OCI-LY1 (cell line): ENCODE measurements at regions not wholly inside any gene's neighbourhood (a gene's known extent, or its start where the extent isn't known, plus 50 kb on each side); places are given as distances from the start of the nearest gene placed in this dataset.

Source experiments
- H2AFZ ChIP-seq: fragments of 200-600 bp; sonication (generic), shearing (Covaris generic); 2 replicates; pipeline ENCODE4 v1.6.0; 2014; ENCODE audit warnings: antibody characterized with exemption, mild to moderate bottlenecking, low read length
- H3F3A ChIP-seq: fragments of 200-600 bp; sonication (generic), shearing (Covaris generic); 2 replicates; pipeline ENCODE4 v1.6.0; 2014; ENCODE audit warnings: mild to moderate bottlenecking, antibody characterized with exemption, low read length, moderate library complexity; ENCODE audit not compliant: insufficient read depth
- H3K27ac ChIP-seq: fragments of 200-600 bp; sonication (generic); 2 replicates; pipeline ENCODE4 v1.5.1; 2014; ENCODE audit warnings: low read length, mixed run types, mild to moderate bottlenecking, low read depth; ENCODE audit not compliant: poor library complexity, severe bottlenecking
- H3K27me3 ChIP-seq: fragments of 200-600 bp; sonication (generic); 2 replicates; pipeline ENCODE4 v1.6.0; 2014; ENCODE audit warnings: antibody characterized with exemption, mild to moderate bottlenecking, low read length, moderate library complexity; ENCODE audit not compliant: insufficient read depth
- H3K36me3 ChIP-seq: fragments of 200-600 bp; sonication (generic); 2 replicates; pipeline ENCODE4 v1.6.1; 2014; ENCODE audit warnings: mild to moderate bottlenecking, antibody characterized with exemption, low read length, moderate library complexity, mixed read lengths; ENCODE audit not compliant: insufficient read depth
- H3K4me1 ChIP-seq: fragments of 200-600 bp; sonication (generic); 2 replicates; pipeline ENCODE4 v1.5.1; 2014; ENCODE audit warnings: mild to moderate bottlenecking, low read length, moderate library complexity; ENCODE audit not compliant: insufficient read depth, severe bottlenecking
- H3K4me2 ChIP-seq: fragments of 200-600 bp; sonication (generic), shearing (Covaris generic); 2 replicates; pipeline ENCODE4 v1.6.1; 2014; ENCODE audit warnings: low read length
- H3K4me3 ChIP-seq: fragments of 200-600 bp; sonication (generic); 2 replicates; pipeline ENCODE4 v1.5.1; 2014; ENCODE audit warnings: low read length, low read depth, mild to moderate bottlenecking, mixed read lengths; ENCODE audit not compliant: poor library complexity, severe bottlenecking
- H3K79me2 ChIP-seq: fragments of 200-600 bp; shearing (Covaris generic); 2 replicates; pipeline ENCODE4 v1.6.1; 2016; ENCODE audit warnings: mixed run types, low read length, mixed read lengths; ENCODE audit not compliant: insufficient read depth
- H3K9ac ChIP-seq: fragments of 200-600 bp; sonication (generic), shearing (Covaris generic); 2 replicates; pipeline ENCODE4 v1.6.1; 2014; ENCODE audit warnings: mild to moderate bottlenecking, low read length, mixed read lengths
- H3K9me2 ChIP-seq: fragments of 200-600 bp; sonication (generic), shearing (Covaris generic); 2 replicates; pipeline ENCODE4 v1.6.1; 2014; ENCODE audit warnings: low read depth, mild to moderate bottlenecking, low read length, mixed read lengths
- H3K9me3 ChIP-seq: fragments of 200-600 bp; shearing (Covaris generic); 2 replicates; pipeline ENCODE4 v1.6.1; 2014; ENCODE audit warnings: low read length, mixed read lengths
- H4K20me1 ChIP-seq: fragments of 200-600 bp; sonication (generic), shearing (Covaris generic); 2 replicates; pipeline ENCODE4 v1.6.0; 2016; ENCODE audit warnings: mild to moderate bottlenecking, low read length; ENCODE audit not compliant: insufficient read depth
- CTCF ChIP-seq: fragments of 200-600 bp; sonication (generic), shearing (Covaris generic); IDR thresholded peaks from 2 replicates; pipeline ENCODE4 v1.5.1; 2017; ENCODE audit warnings: mild to moderate bottlenecking, antibody characterized with exemption, low read length, moderate library complexity, mixed read lengths
- EZH2 ChIP-seq: fragments of 200-600 bp; sonication (generic), shearing (Covaris generic); IDR thresholded peaks from 2 replicates; pipeline ENCODE4 v1.8.0; 2017; ENCODE audit warnings: borderline replicate concordance, mixed run types, mild to moderate bottlenecking, antibody characterized with exemption, low read length, moderate library complexity, mixed read lengths

GRCh38 chr2:7373156-7373555, 455.9 kb downstream of the RNF144A start:
- H4K20me1 ChIP-seq, result no peaks in the 10 kb centered on the region
- no peak overlapping the region for H3K9ac ChIP-seq
- no peaks in the 10 kb centered on the region for H3K36me3 ChIP-seq
- H3K4me1 ChIP-seq, result no peaks in the 10 kb centered on the region
- no peaks in the 10 kb centered on the region for H3K27me3 ChIP-seq
- no peak overlapping the region for H2AFZ ChIP-seq
- TF ChIP-seq EZH2, result no peak
- TF ChIP-seq CTCF, result no peak
- no peaks in the 10 kb centered on the region; the same call in 1 of the 2 replicates for H3K9me2 ChIP-seq
- H3K27ac ChIP-seq, result no peak overlapping the region
- H3K4me2 ChIP-seq, result no peak overlapping the region
- no peaks in the 10 kb centered on the region for H3K9me3 ChIP-seq
- no peak overlapping the region for H3K4me3 ChIP-seq
- H3K79me2 ChIP-seq, result no peaks in the 10 kb centered on the region
- H3F3A ChIP-seq, result no peaks in the 10 kb centered on the region

GRCh38 chr2:7375901-7376300, 458.7 kb downstream of the RNF144A start:
- no peaks in the 10 kb centered on the region for H3K9me2 ChIP-seq
- no peak overlapping the region for H3K9ac ChIP-seq
- H3F3A ChIP-seq, result no peaks in the 10 kb centered on the region
- no peaks in the 10 kb centered on the region for H3K79me2 ChIP-seq
- TF ChIP-seq EZH2 (no peak), CTCF (no peak)
- H3K4me3 ChIP-seq, result no peak overlapping the region
- H4K20me1 ChIP-seq, result no peaks in the 10 kb centered on the region
- no peak overlapping the region for H2AFZ ChIP-seq
- no peak overlapping the region for H3K4me2 ChIP-seq
- H3K9me3 ChIP-seq, result no peaks in the 10 kb centered on the region
- H3K36me3 ChIP-seq, result no peaks in the 10 kb centered on the region
- no peaks in the 10 kb centered on the region for H3K27me3 ChIP-seq
- H3K4me1 ChIP-seq, result no peaks in the 10 kb centered on the region
- H3K27ac ChIP-seq, result no peak overlapping the region

- no peak overlapping the region for H3K27ac ChIP-seq
- no peaks in the 10 kb centered on the region for H3F3A ChIP-seq
- no peaks in the 10 kb centered on the region for H3K4me1 ChIP-seq
- H4K20me1 ChIP-seq, result no peaks in the 10 kb centered on the region
- no peak overlapping the region for H3K4me3 ChIP-seq
- no peaks in the 10 kb centered on the region for H3K9me2 ChIP-seq
- H3K9me3 ChIP-seq, result no peaks in the 10 kb centered on the region
- no peaks in the 10 kb centered on the region for H3K36me3 ChIP-seq
- no peak overlapping the region for H3K9ac ChIP-seq
- no peaks in the 10 kb centered on the region for H3K27me3 ChIP-seq
- H3K4me2 ChIP-seq, result no peak overlapping the region
- no peak for TF ChIP-seq EZH2
- no peak for TF ChIP-seq CTCF
- H2AFZ ChIP-seq, result no peak overlapping the region
- H3K79me2 ChIP-seq, result no peaks in the 10 kb centered on the region
These were observed 460.8 kb downstream of the RNF144A start for GRCh38 chr2:7377916-7378569.
